ENCODE measurements at regions not wholly inside any gene's neighbourhood (a gene's known extent, or its start where the extent isn't known, plus 50 kb on each side); places are given as distances from the start of the nearest gene placed in this dataset.

DNA sequence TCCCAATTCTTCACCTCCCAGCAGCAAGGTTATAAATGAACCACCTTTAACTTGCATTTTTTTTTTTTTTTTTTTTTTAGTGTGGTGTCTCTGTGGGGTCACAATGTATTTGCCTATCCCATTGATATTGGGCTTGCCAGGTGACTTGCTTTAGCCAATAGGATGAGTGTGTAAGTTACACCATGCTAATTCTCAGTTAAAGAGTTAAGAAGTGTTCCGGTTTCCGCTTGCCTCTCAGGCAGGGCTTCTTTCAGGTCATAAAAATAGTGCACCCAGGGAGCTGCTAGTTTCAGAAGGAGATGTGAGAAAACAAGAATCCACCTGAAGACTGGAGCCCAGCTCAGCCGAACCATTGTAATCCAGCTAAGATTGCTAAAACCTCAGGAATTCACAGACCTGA, 84.2 kb upstream of the PTPRD start:
- TF ChIP-seq, protein P1, sequence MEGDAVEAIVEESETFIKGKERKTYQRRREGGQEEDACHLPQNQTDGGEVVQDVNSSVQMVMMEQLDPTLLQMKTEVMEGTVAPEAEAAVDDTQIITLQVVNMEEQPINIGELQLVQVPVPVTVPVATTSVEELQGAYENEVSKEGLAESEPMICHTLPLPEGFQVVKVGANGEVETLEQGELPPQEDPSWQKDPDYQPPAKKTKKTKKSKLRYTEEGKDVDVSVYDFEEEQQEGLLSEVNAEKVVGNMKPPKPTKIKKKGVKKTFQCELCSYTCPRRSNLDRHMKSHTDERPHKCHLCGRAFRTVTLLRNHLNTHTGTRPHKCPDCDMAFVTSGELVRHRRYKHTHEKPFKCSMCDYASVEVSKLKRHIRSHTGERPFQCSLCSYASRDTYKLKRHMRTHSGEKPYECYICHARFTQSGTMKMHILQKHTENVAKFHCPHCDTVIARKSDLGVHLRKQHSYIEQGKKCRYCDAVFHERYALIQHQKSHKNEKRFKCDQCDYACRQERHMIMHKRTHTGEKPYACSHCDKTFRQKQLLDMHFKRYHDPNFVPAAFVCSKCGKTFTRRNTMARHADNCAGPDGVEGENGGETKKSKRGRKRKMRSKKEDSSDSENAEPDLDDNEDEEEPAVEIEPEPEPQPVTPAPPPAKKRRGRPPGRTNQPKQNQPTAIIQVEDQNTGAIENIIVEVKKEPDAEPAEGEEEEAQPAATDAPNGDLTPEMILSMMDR (conservative IDR thresholded peaks at IDR 0.05; ENCODE audit: low read depth, low read length), result no peak
- no peak for TF ChIP-seq EZH2 (IDR thresholded peaks at IDR 0.05; ENCODE audit: borderline replicate concordance, low read depth, low read length, poor library complexity, severe bottlenecking)
